Colon (tissue), 2 donors: ENCODE measurements at regions not wholly inside any gene's neighbourhood (a gene's known extent, or its start where the extent isn't known, plus 50 kb on each side); places are given as distances from the start of the nearest gene placed in this dataset.

Experiments used
- FAIRE-seq: peaks from 2 replicates; lab custom pipeline; 2012; peaks lifted over from hg19 to GRCh38; lab: Jason Lieb, UNC
- donor health status: control.
- donor health status: control.

GRCh38 chr20:10954137-10954840, 280.5 kb upstream of the JAG1 start:
- no peak for FAIRE-seq

- FAIRE-seq = no peak
Measured at GRCh38 chr20:10954908-10955580, 281.2 kb upstream of the JAG1 start.

GRCh38 chr20:10958279-10958678, 284.5 kb upstream of the JAG1 start:
- no peak for FAIRE-seq

GRCh38 chr20:10960416-10960815, 286.6 kb upstream of the JAG1 start:
- no peak for FAIRE-seq

GRCh38 chr20:10961651-10962288, 288.0 kb upstream of the JAG1 start:
- no peak for FAIRE-seq

GRCh38 chr20:10962937-10963336, 289.1 kb upstream of the JAG1 start:
- FAIRE-seq = no peak

GRCh38 chr20:10963717-10964266, 290.0 kb upstream of the JAG1 start:
- FAIRE-seq = no peak

- FAIRE-seq = no peak
Measured at GRCh38 chr20:10965936-10966470, 292.2 kb upstream of the JAG1 start.

GRCh38 chr20:10970109-10970508, 296.3 kb upstream of the JAG1 start:
- no peak for FAIRE-seq

- FAIRE-seq = no peak
Measured at GRCh38 chr20:10971096-10971495, 297.3 kb upstream of the JAG1 start.

- FAIRE-seq = no peak
Measured at GRCh38 chr20:10972219-10972860, 298.5 kb upstream of the JAG1 start.

GRCh38 chr20:10976051-10976450, 302.3 kb upstream of the JAG1 start:
- no peak for FAIRE-seq

GRCh38 chr20:10978019-10978702, 304.4 kb upstream of the JAG1 start:
- FAIRE-seq = no peak

GRCh38 chr20:10978713-10979112, 304.9 kb upstream of the JAG1 start:
- no peak for FAIRE-seq

GRCh38 chr20:10982692-10983091, 308.9 kb upstream of the JAG1 start:
- FAIRE-seq = no peak

GRCh38 chr20:10984294-10984693, 310.5 kb upstream of the JAG1 start:
- FAIRE-seq = no peak

- FAIRE-seq = no peak
Measured at GRCh38 chr20:10984913-10985312, 311.1 kb upstream of the JAG1 start.

GRCh38 chr20:10985536-10985935, 311.7 kb upstream of the JAG1 start:
- FAIRE-seq = no peak

GRCh38 chr20:10986586-10986985, 312.8 kb upstream of the JAG1 start:
- no peak for FAIRE-seq

- FAIRE-seq = no peak
Measured at GRCh38 chr20:10987651-10988383, 314.0 kb upstream of the JAG1 start.
